SH-SY5Y (cell line): ENCODE measurements at regions not wholly inside any gene's neighbourhood (a gene's known extent, or its start where the extent isn't known, plus 50 kb on each side); places are given as distances from the start of the nearest gene placed in this dataset.

Experiments
- GATA2 ChIP-seq: IDR thresholded peaks from 2 replicates; pipeline ENCODE4 v1.6.1; 2011; ENCODE audit warnings: mild to moderate bottlenecking, low read depth, low read length
- GATA3 ChIP-seq: IDR thresholded peaks from 2 replicates; pipeline ENCODE4 v1.6.1; 2011; ENCODE audit warnings: low read depth, mild to moderate bottlenecking, low read length, moderate library complexity

DNA sequence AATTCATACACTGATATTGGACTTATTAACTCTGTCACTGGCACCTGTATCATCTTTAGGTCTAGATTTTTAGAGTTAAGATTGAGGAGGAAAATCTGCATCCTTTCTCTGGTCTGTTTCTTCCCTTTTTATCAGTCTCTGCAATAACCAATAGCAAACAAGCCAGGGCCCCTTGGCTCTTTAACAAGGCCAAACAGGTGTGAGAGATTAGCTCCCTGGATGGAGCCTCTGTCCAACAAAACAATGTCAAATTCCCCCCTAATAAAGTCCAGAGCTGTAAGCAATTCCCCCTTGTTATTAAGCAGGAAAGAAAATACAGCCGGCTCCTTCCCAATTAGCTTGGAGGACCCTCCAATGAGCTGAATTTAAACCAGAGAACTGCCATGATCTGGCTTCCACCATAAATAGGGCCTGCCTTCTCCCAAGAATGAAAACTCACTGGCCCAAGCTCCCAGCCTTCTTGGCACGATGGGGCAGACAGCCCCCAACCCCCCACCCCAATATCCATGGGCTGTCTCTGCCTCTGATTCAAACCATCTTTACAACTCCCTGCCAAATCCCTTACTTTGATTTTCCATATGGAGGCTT lies 56.1 kb upstream of the SOX9 start:
- no peak for TF ChIP-seq GATA3
- TF ChIP-seq GATA2, result no peak
